ENCODE measurements at regions not wholly inside any gene's neighbourhood (a gene's known extent, or its start where the extent isn't known, plus 50 kb on each side); places are given as distances from the start of the nearest gene placed in this dataset.
"Not testable (repeated sequence)": the region's sequence is repeated elsewhere in the genome, so short reads cannot be mapped to it uniquely, and the experiment has no call there.

DNA sequence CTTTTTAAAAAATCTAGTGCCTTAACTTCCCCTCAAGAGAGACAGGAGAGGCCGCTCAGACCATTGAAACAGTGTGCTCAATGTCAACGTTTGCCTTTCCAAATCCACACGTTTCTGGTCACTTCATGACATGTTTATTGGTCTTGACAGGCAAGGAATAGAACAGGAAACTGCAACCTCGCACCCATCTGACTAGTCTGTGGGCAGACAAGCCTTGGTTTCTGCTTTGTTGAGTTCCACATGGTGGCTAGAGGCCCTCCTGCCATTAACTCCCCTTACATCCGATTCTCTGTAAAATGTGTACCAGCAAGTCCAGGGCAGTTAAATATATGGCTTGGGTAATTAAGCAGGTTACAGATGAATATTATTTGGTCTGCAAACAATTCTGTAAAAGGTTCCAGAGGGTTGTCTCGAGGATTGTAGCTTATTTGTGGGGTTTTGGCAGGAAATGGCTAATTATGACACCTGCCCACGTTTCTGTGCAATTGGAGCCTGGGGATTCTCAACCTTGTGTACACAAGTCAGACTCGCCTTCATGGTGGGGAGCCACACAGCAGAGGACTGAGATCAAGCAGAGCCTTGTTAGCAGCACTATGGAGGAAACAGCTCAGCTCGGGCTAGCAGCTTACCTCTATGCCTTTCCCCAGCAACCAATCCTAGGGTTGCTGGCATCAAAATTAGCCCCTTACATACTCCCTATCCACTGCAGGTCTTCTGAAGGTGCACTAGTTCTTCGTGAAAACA is 317.5 kb upstream of the IGF1R start:
- no peak for DNase-seq

DNA sequence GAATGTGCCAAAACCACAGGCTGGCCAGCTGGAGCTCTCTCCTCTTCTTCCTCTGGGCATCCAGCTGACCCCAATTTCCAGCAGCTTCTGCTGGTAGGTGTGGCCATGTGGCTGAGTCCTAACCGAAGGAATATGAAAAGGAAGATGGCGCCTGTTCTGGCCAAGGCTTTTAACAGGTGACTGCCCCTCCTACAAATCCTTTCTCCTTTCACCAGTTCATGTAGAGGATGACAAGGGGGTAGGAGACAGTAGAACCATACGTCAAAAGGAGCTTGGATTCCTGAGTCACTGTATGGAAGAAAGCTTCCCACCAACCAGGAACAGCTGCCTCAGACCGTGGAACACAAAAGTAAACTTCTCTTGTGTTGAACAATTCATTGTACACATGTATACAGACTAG is 316.7 kb upstream of the IGF1R start:
- no peak for DNase-seq

DNA sequence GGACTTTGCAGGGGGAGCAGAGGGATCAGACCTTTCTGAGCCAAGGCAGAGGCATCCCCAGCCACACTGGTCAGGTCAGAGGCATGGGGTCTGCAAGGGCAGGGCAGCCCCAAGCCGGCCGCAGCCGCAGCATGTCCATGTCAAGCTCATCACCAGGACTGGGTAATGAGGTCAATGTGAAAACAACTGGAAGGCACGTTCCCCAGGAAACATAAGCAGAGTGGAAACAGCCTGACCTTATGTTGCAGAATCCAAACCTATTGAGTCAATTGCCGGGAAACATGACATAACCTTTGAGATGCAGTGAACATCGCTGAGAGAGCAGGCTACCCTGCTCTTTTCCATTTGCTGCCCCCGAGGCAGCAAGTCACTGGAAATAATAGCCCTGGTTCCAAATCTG is 315.1 kb upstream of the IGF1R start:
- DNase-seq = peak; percentile 77

DNA sequence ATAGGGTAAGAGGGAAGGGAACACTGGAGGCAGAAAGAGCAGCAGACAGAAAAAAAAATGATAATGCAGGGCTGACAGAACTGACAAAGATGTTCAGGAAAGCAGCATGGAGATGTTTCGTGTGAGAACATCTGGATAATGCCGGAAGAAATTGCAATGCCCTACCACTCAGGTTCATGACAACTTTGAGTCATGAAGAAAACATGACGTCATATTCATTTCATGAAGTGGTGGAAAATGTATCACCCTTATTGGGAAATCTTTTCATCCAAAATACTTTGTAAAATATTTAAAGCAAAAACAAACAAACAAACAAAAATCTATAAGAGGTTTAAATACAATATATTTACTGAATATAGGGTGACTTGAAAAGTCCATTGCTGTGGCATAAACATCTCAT is 305.4 kb upstream of the IGF1R start:
- DNase-seq = no peak

DNA sequence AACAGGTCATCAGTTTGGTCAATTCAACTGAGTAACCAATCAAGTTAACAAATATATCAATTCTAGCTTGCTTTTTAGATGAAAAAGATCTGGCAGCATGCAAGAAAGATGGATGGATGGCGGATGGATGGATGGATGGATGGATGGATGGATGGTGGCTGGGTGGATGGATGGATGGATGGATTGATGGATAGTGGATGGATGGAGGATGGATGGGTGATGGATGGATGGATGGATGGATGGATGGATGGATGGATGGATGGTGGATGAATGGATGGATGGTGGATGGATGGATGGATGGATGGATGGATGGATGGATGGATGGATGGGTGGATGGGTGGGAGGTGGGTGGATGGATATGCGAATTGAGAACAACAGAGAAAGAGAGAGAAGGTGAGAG is 303.7 kb upstream of the IGF1R start:
- DNase-seq = no peak

DNA sequence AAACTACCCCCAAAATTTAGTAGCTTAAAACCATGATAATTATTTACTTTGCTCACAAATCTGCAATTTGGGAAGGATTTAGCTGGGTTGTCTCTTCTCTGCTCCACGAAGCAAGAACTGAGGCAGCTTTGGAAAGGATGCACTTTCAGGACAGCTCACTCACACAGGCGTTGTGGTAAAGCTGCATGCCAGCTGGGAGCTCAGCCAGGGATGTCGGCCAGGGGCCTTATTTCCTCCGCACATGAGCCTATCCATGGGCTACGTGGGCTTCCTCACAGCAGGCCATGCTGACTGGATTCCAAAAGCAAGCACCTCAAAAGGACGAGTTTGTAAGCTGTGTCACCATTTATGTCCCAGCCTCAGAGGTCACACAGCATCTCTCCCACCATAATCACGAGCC is 301.3 kb upstream of the IGF1R start:
- no peak for DNase-seq

DNA sequence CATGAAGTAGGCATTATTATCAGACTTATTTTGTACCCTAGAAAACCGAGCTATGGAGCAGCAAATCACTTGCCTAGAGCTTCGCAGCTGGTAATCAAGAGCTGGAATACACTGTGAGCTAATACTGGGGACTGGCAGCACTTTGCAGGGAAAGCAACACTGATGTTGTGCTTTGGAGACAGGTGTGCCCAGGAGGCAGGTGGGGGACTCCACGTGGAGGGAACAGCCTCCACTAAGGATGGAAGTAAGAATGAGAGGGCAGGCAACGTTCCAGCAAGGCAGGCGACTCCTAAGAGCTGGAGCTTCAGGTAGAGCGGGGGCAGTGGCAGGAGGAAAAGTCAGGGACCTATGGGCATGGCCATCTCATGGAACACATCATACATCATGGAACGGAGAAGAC is 300.5 kb upstream of the IGF1R start:
- DNase-seq = no peak

DNA sequence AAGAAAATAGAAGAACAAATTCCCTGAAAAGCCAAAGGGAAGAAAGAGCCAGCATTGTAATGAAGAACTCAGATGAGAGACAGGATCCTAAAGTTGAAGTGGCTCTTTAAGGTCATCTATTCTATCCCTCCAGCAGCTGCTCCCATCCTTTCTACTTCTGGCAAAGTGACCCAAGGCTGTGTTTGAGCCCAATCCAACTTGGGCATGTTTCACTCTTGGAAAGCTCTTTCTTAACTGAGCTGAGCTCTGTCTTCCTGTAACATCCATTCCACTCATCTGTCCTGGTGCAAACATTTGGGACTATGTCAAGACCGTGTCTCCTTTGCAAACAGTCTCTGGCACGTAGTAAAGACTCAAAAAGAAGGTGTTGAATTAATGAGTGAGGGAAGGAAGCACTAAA is 298.1 kb upstream of the IGF1R start:
- DNase-seq = no peak

DNA sequence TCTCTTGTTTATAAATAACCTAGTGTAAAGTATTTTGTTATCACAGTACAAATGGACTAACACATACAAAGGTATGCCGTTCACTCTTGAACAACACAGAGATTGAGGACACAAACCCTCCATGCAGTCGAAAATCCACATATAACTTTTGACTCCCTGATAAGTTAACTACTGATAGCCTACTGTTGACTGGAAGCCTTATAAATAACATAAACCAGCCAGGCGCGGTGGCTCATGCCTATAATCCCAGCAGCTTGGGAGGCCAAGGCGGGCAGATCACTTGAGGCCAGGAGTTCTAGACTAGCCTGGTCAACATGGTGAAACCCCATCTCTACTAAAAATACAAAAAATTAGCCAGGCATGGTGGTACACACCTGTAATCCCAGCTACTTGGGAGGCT is 290.1 kb upstream of the IGF1R start:
- DNase-seq = not testable (repeated sequence)

DNA sequence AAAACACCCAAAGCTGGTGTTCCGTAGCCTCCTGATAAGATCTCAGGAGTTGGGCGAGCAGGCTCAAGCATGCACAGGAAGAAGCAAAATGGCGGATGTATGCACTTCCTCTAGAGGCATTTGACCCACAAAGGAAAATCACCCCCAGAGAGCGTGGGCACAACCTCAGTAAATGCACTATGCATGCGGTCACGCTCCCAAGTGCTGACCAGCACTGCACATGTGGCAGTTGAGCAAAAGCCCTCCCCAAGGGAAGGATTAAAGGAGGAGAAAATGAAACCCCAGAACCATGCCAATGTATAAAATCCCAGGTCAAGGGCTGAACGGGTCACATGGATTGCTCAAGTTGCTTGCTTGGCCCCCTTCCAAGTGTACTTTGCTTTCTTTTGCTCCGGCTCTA is 289.4 kb upstream of the IGF1R start:
- DNase-seq = no peak

DNA sequence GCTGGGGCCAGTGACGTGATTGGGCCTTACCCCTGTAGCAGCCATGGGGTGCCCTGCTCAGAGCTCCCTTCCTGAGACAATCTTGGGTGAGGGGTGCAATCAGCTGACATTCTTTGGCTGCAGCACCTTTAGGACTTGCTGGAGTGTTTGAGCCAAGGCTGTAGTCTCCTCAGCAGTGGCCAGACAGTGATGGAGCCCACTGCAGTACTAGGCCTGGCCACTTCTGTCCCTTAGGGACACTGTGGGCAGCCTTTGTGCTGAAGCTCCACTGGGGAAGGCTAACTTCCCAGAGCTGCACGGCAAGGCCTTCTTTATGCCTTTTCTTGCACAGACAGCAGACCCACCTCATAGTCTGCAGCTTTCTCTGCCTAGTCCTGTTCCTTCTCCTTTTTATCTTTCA is 284.9 kb upstream of the IGF1R start:
- DNase-seq = no peak

DNA sequence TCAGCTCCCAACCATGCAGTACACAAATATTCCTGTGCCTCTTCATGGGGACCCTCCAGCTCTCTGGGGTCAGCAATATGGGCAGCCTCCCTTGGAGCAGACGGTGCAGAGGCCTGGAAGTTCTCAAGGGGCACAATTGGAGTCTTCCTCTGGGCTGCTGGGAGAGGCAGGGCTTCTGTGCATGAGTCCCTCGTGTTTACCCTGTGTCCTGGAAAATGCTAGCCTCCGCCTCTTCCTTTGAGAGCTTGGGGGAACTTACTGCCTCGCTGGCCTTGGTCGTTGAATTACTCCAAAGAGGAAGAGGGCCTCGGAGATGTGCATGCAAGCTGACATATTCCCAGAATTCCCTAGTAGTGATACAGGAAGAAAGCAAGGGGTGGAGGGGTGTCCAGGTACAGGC is 284.4 kb upstream of the IGF1R start:
- no peak for DNase-seq

DNA sequence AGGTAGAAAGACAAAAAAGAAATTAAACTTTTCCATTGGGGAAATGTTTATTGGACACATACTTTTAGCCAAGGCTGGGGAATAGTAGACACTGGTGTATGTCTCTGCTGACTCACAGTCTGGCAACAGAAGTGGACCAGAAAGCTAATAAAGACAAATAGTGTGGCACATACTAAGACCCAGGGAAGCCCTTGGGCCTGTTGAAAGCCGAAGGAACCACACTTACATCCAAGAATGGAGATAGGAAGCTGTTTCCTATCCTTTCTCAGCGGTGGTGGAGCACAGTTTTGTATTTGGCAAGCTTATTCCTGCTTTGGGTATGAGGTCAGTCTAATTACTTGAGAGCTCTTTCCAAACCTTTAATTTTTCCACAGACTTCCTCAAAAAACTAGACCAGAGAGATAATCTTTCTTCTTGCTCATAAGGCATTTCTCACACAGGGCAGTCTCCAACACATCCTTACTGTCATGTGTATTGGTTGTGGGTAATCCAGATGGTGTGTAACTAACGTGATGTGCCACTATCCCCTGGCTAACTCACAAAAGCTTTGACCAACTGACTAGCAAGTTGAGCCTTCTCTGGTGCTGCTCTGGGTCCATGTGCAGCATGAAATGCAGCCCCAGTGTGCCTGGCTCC is 279.1 kb upstream of the IGF1R start:
- DNase-seq = no peak

DNA sequence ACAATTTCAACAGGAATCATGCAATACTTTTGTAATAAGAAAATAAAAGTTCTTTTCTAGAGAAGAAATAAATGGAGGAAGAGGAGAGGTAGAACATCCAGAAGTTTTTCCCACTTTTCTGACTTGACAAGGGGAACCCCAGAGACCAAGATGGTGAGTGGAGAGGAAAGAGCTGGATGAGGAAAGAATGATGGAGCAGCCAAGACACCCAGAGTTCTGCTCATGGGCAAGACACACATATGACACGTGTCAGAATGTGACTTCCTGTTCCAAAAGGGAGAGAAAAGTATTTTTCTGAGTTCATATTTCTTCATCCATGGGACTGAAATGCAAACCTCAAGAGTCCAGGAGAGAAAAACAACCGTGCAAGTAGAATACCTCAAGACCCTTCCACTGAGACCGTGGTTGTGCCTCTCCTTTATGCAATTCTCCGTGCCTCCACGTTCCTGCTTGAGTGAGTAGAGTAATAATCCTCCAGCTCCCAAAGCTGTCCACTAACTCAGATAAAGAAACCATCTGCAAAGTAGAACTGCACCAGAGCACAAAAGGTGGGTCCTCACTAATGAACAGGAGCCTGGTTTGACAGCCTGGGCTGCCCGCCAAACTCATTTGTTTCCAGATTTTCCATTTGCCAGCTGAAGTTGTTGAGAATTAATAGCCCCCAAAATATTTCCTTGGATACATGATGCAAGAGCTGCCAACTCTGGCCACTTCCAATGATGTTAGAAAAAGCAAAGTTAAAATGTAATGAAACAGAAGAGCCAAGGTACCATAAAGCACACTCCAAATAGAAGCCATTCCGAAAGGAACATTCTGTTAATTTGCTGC is 272.6 kb upstream of the IGF1R start:
- no peak for DNase-seq

DNA sequence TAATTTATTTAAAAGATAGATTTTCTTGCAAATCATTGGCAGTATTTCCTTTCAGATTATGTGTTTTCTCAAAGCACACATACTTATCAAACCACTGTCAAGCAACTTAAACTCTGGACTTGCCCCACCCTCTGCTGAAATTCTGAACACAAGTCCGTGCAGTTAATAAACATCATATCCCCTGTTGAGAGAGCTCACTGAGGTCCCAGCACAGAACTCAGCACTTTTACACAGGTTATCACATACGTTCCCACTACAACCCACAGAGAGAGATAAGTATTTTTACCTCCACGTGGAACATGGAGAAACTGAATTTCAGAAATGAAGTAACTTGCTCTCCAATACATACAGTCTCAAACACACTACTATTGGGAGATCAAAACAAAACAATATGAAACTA is 267.6 kb upstream of the IGF1R start:
- DNase-seq = no peak

DNA sequence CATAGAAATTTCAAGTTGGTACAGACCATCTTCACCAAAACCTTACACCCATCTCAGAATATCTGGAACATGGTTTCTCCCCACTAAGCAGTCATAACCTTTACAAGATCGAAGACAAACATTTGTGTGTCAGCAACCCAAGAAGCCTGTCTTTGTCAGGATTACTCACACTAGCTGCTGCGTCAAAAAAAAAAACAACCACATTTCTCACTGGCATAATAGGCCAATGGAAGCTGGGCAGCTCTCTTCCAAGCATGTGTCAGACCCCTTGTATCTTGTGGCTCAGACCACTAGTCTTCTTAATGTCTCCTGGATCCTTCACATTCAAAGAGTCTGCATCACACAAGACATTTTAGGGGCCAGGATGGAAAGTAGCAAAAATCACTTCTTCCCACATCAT is 266.9 kb upstream of the IGF1R start:
- no peak for DNase-seq

DNA sequence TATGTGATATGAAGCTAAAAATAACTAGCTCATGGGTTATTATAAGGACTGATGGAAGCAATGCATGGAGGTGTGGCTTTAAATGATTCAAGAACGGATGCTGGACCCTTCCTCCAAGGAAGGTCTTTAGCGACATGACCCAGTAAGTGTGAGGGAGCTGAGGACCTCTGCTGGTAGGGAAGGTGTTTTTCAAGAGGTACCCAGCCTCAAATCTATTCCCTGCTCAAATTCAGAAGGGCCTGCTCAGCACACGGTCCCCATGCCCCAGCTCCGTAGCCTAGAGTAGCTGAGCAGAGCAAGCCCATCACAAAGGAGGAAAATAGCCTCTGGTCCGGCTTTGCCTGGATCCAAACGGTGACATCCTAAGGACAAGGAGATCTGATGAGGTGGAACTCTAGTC is 266.2 kb upstream of the IGF1R start:
- DNase-seq = no peak

DNA sequence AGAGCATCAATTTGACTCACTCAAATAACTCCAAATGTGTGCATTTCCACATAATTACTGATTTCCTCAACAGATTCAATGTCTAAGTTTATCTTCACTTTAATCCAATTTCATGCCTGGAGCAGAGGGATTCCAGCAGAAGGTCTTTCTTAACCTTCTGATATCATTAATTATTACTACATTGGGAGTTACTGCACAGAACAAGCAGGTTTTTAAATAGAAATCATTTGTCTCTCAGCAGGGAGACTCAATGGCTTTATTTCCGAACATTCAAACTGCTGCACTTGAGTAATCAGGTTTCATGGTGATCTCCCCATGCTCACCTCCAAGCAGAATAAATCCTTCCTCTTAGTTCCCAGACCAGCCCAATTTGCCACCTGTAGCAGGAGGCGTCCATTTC is 264.8 kb upstream of the IGF1R start:
- DNase-seq = no peak

DNA sequence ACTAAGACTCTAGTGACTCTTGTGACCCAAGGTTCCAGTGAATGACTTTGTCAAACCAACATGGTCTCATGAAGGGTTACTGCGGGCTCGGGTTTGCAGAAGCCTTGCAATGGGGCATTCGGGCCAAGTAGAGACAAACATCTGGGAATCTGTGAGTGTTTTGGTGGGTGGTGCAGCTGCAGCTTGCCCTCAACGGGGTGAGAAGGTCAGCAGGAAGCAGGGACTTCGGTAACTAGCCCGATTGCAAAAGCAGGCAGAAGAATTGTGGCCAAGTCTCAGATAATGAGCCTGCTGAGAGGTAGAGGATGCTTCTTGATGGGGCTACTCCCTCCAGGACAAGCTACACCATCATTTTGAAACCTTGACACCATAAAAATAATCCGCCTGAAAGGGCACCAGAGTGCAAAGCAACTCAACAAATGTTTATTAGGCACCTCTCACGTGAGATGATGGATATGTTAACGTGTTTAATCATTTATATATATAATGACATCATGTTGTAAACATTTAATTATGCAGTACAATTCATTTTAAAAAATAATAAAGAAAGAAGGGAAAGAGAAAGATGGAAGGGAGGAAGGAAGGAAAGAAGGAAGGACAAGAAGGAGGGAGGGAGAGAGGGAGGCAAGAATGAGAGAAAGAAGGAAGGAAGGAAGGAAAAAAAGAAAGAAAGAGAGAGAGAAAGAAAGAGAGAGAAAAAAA is 263.9 kb upstream of the IGF1R start:
- DNase-seq = no peak

DNA sequence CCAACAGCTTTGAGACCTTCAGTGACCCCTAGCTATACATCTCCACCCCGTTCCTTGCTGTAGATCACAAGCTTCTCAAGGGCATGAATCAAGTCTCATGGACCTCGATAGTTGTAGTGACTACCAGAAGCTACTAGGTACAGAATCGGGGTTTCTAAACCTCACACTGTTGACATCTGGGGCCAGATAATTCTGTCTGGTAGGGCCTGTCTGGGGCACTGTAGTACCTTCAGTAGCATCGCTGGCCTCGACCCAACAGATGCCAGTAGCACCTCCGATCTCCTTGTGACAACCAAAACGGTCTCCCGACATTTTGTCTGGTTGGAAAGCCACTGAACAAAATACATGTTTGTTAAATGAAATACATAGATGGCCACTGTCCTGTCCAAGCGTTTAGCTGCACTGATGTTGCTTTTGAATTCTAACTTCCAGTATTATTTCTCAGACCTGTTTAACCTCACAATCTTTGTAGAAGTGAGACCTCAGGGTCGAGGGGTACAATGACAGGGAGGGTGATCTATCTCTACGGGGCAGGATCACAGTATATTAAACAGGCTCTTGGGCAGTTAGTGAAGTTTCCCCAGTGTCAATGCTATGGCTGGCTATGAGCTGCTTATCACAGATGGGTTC is 262.5 kb upstream of the IGF1R start:
- DNase-seq = no peak

DNA sequence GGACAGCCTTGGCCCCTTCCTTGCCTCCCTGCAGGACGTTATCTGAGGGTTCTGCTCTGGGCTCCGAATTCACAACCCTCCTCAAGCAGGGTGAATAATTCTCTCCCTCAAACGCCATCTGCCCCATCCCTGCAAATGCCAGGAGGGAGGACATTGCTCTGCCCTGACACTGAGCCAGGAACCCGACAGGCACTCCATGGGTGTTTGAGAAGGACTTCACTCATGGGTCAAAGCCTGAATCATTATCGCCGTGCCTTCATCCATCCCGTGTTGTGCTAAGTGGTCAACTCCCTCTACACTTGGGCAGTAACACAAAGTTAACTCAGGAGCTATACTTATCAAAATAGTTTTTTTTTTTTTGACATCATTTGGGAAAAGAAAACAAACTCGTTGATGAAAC is 261.8 kb upstream of the IGF1R start:
- no peak for DNase-seq

DNA sequence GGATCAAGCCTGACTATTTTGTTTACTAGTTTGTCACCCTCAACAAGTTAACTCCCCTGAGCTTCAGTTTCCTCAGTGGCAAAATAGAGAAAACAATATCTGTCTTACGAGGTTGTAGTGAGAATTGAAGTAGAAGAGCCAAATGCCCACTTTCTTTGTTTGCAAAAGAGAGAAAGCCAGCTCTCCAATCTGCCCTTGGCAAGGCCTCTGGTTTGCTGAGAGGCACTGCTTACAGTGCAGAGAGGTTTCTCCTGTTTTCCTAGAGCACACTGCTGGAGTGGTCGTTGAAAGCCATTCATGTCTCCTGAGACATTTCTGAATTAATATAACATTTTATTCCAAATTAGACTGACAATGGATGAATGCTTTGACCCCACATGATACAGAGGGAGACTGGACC is 260.5 kb upstream of the IGF1R start:
- DNase-seq = no peak

DNA sequence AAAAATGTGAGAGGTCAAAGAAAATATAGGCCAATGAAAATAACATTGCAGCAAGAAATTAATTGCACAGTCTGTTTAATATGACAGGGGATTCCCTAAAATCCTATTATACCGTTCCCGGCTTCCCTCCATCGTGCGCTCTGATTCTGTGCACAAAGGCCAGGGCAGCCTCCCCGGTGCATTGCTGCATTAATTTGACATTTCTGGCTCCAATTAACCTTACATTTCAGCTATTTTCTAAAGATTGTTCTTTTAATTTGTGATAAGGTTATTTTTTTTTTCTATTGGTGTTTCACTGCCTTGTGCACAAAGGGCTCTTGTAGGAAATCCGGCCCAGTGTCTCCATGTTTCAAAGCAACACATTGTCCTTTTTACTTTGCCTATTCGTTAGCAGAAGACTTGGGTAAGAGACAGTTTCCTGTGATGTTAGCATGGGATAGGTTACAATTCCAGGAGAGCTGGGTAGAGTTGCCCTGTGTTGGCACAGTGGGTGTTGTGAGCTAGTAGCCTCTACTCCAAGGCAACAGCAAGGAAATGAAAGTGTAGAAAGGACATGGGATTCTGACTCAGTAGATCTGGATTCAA is 257.3 kb upstream of the IGF1R start:
- DNase-seq = no peak
